ENCODE measurements at regions not wholly inside any gene's neighbourhood (a gene's known extent, or its start where the extent isn't known, plus 50 kb on each side); places are given as distances from the start of the nearest gene placed in this dataset.
A peak's percentile ranks its signal among the peaks of the same experiment; 100 is the strongest.

GRCh38 chr10:78746155-78746763 lies 322.5 kb upstream of the ZMIZ1 start:
- peaks cover 6% of the 10 kb centered on the region for H3K36me3 Mint-ChIP-seq (ENCODE audit: unreplicated experiment)
- no peak overlapping the region for H3K27ac Mint-ChIP-seq (ENCODE audit: unreplicated experiment)
- peaks cover 5% of the 10 kb centered on the region for H3K27me3 Mint-ChIP-seq (ENCODE audit: unreplicated experiment)
- peaks cover 44% of the 10 kb centered on the region for H3K4me1 Mint-ChIP-seq (ENCODE audit: low read depth, unreplicated experiment)
- DNase-seq: no peak
- peaks cover 10% of the 10 kb centered on the region for H3K9me3 Mint-ChIP-seq (ENCODE audit: unreplicated experiment)
- no peak overlapping the region for H3K4me3 Mint-ChIP-seq (ENCODE audit: unreplicated experiment)
- TF ChIP-seq CTCF (IDR thresholded peaks at IDR 0.05; ENCODE audit: partially characterized antibody, unreplicated experiment): no peak

GRCh38 chr10:78747401-78748234 lies 321.1 kb upstream of the ZMIZ1 start:
- peak overlapping the region; percentile 65 for H3K27ac Mint-ChIP-seq (ENCODE audit: unreplicated experiment)
- no peak for DNase-seq
- peaks cover 44% of the 10 kb centered on the region for H3K4me1 Mint-ChIP-seq (ENCODE audit: low read depth, unreplicated experiment)
- no peak overlapping the region for H3K4me3 Mint-ChIP-seq (ENCODE audit: unreplicated experiment)
- peaks cover 9% of the 10 kb centered on the region for H3K27me3 Mint-ChIP-seq (ENCODE audit: unreplicated experiment)
- peaks cover 10% of the 10 kb centered on the region for H3K9me3 Mint-ChIP-seq (ENCODE audit: unreplicated experiment)
- H3K36me3 Mint-ChIP-seq (ENCODE audit: unreplicated experiment): peaks cover 6% of the 10 kb centered on the region
- TF ChIP-seq CTCF (IDR thresholded peaks at IDR 0.05; ENCODE audit: partially characterized antibody, unreplicated experiment): no peak

GRCh38 chr10:78748235-78748533 lies 320.6 kb upstream of the ZMIZ1 start:
- Mint-ChIP-seq H3K36me3 (ENCODE audit: unreplicated experiment) (peaks cover 6% of the 10 kb centered on the region), H3K27me3 (ENCODE audit: unreplicated experiment) (peaks cover 9% of the 10 kb centered on the region), H3K4me1 (ENCODE audit: low read depth, unreplicated experiment) (peaks cover 44% of the 10 kb centered on the region), H3K9me3 (ENCODE audit: unreplicated experiment) (peaks cover 10% of the 10 kb centered on the region), H3K4me3 (ENCODE audit: unreplicated experiment) (peak overlapping the region; percentile 17), H3K27ac (ENCODE audit: unreplicated experiment) (peak overlapping the region; percentile 65)
- no peak for DNase-seq
- no peak for TF ChIP-seq CTCF (IDR thresholded peaks at IDR 0.05; ENCODE audit: partially characterized antibody, unreplicated experiment)

- Mint-ChIP-seq H3K4me1 (ENCODE audit: low read depth, unreplicated experiment) (peaks cover 38% of the 10 kb centered on the region), H3K27me3 (ENCODE audit: unreplicated experiment) (peaks cover 7% of the 10 kb centered on the region), H3K9me3 (ENCODE audit: unreplicated experiment) (peaks cover 11% of the 10 kb centered on the region), H3K4me3 (ENCODE audit: unreplicated experiment) (no peak overlapping the region), H3K36me3 (ENCODE audit: unreplicated experiment) (peaks cover 6% of the 10 kb centered on the region), H3K27ac (ENCODE audit: unreplicated experiment) (no peak overlapping the region)
- TF ChIP-seq CTCF (IDR thresholded peaks at IDR 0.05; ENCODE audit: partially characterized antibody, unreplicated experiment): no peak
- DNase-seq: no peak
These were observed 319.6 kb upstream of the ZMIZ1 start for GRCh38 chr10:78749200-78749599.

- H3K4me1 Mint-ChIP-seq (ENCODE audit: low read depth, unreplicated experiment): peaks cover 39% of the 10 kb centered on the region
- no peak overlapping the region for H3K4me3 Mint-ChIP-seq (ENCODE audit: unreplicated experiment)
These were observed 318.9 kb upstream of the ZMIZ1 start for GRCh38 chr10:78749898-78750297.

More at GRCh38 chr10:78749898-78750297, 318.9 kb upstream of the ZMIZ1 start:
- peaks cover 6% of the 10 kb centered on the region for H3K36me3 Mint-ChIP-seq (ENCODE audit: unreplicated experiment)
- no peak for TF ChIP-seq CTCF (IDR thresholded peaks at IDR 0.05; ENCODE audit: partially characterized antibody, unreplicated experiment)
- H3K9me3 Mint-ChIP-seq (ENCODE audit: unreplicated experiment): peaks cover 11% of the 10 kb centered on the region
- H3K27ac Mint-ChIP-seq (ENCODE audit: unreplicated experiment): no peak overlapping the region
- H3K27me3 Mint-ChIP-seq (ENCODE audit: unreplicated experiment): peaks cover 7% of the 10 kb centered on the region
- no peak for DNase-seq
